ENCODE measurements at regions not wholly inside any gene's neighbourhood (a gene's known extent, or its start where the extent isn't known, plus 50 kb on each side); places are given as distances from the start of the nearest gene placed in this dataset.
A peak's percentile ranks its signal among the peaks of the same experiment; 100 is the strongest.

- DNase-seq = no peak
Measured at GRCh38 chr7:145082366-145083161, 246.7 kb upstream of the TPK1 start.

- no peak for DNase-seq
Measured at GRCh38 chr7:145065473-145065872, 229.6 kb upstream of the TPK1 start.

- no peak for DNase-seq
Measured at GRCh38 chr7:145064114-145064513, 228.3 kb upstream of the TPK1 start.

GRCh38 chr7:145053781-145054180 lies 217.9 kb upstream of the TPK1 start:
- no peak for DNase-seq

GRCh38 chr7:145050415-145050814 lies 214.6 kb upstream of the TPK1 start:
- DNase-seq = no peak

- peak; percentile 12 to 35 for DNase-seq
Measured at GRCh38 chr7:145036604-145037405, 201.0 kb upstream of the TPK1 start.

GRCh38 chr7:145031162-145031561 lies 195.3 kb upstream of the TPK1 start:
- DNase-seq = no peak

GRCh38 chr7:145030754-145031153 lies 194.9 kb upstream of the TPK1 start:
- DNase-seq = no peak

GRCh38 chr7:145020454-145020853 lies 184.6 kb upstream of the TPK1 start:
- no peak for DNase-seq

- no peak for DNase-seq
Measured at GRCh38 chr7:145016068-145016467, 180.2 kb upstream of the TPK1 start.

GRCh38 chr7:145009876-145010275 lies 174.0 kb upstream of the TPK1 start:
- DNase-seq = no peak

GRCh38 chr7:145005601-145006000 lies 169.7 kb upstream of the TPK1 start:
- DNase-seq = no peak

- no peak for DNase-seq
Measured at GRCh38 chr7:144997512-144997911, 161.7 kb upstream of the TPK1 start.

GRCh38 chr7:144995495-144995894 lies 159.6 kb upstream of the TPK1 start:
- no peak for DNase-seq

- no peak for DNase-seq
Measured at GRCh38 chr7:144991041-144991440, 155.2 kb upstream of the TPK1 start.

GRCh38 chr7:144987686-144988085 lies 151.8 kb upstream of the TPK1 start:
- DNase-seq = no peak

- DNase-seq = no peak
Measured at GRCh38 chr7:144982133-144982532, 146.3 kb upstream of the TPK1 start.

GRCh38 chr7:144975882-144976281 lies 140.0 kb upstream of the TPK1 start:
- DNase-seq = no peak

GRCh38 chr7:144969787-144970186 lies 133.9 kb upstream of the TPK1 start:
- no peak for DNase-seq

GRCh38 chr7:144960763-144961162 lies 124.9 kb upstream of the TPK1 start:
- no peak for DNase-seq

- no peak for DNase-seq
Measured at GRCh38 chr7:144957998-144958397, 122.1 kb upstream of the TPK1 start.

- DNase-seq = no peak
Measured at GRCh38 chr7:144955422-144955821, 119.6 kb upstream of the TPK1 start.

GRCh38 chr7:144941127-144941526 lies 105.3 kb upstream of the TPK1 start:
- DNase-seq = no peak

GRCh38 chr7:144937199-144937598 lies 101.3 kb upstream of the TPK1 start:
- DNase-seq = no peak
